GM23248 (cell line): ENCODE measurements at regions not wholly inside any gene's neighbourhood (a gene's known extent, or its start where the extent isn't known, plus 50 kb on each side); places are given as distances from the start of the nearest gene placed in this dataset.

Source experiments
- DNase-seq: peaks from one replicate; pipeline ENCODE4 v3.0.0-alpha.2; 2015
- H2AFZ ChIP-seq: fragments of 200-600 bp; sonication (generic); 2 replicates; pipeline ENCODE4 v1.6.1; 2016; ENCODE audit warnings: antibody characterized with exemption
- H3F3A ChIP-seq: fragments of 200-600 bp; sonication (generic); 2 replicates; pipeline ENCODE4 v1.6.1; 2016; ENCODE audit warnings: mild to moderate bottlenecking, antibody characterized with exemption, mixed run types; ENCODE audit not compliant: insufficient read depth
- H3K27ac ChIP-seq: fragments of 200-600 bp; sonication (generic); 2 replicates; pipeline ENCODE4 v1.5.1; 2016; ENCODE audit warnings: mild to moderate bottlenecking
- H3K27me3 ChIP-seq: fragments of 200-600 bp; sonication (generic); replicated peaks from 2 replicates; pipeline ENCODE4 v1.6.1; 2016; ENCODE audit warnings: mild to moderate bottlenecking; ENCODE audit not compliant: insufficient read depth
- H3K36me3 ChIP-seq: fragments of 200-600 bp; sonication (generic); 2 replicates; pipeline ENCODE4 v1.6.1; 2016; ENCODE audit warnings: low read depth, mild to moderate bottlenecking
- H3K4me1 ChIP-seq: fragments of 200-600 bp; sonication (generic); 2 replicates; pipeline ENCODE4 v1.6.1; 2016; ENCODE audit warnings: mild to moderate bottlenecking; ENCODE audit not compliant: insufficient read depth
- H3K4me2 ChIP-seq: fragments of 200-600 bp; sonication (generic); one replicate; pipeline ENCODE4 v1.6.1; 2016; ENCODE audit warnings: mild to moderate bottlenecking; ENCODE audit not compliant: unreplicated experiment
- H3K4me3 ChIP-seq: fragments of 200-600 bp; sonication (generic); 2 replicates; pipeline ENCODE4 v1.5.1; 2016; ENCODE audit warnings: mild to moderate bottlenecking
- H3K79me2 ChIP-seq: fragments of 200-600 bp; sonication (generic); 2 replicates; pipeline ENCODE4 v1.6.1; 2016; ENCODE audit warnings: mild to moderate bottlenecking; ENCODE audit not compliant: insufficient read depth
- H3K9ac ChIP-seq: fragments of 200-600 bp; sonication (generic); 2 replicates; pipeline ENCODE4 v1.6.1; 2016; ENCODE audit warnings: mild to moderate bottlenecking
- H3K9me2 ChIP-seq: fragments of 200-600 bp; sonication (generic); 2 replicates; pipeline ENCODE4 v1.6.1; 2016; ENCODE audit warnings: mixed run types, mild to moderate bottlenecking, moderate library complexity; ENCODE audit not compliant: insufficient read depth
- H3K9me3 ChIP-seq: fragments of 200-600 bp; sonication (generic); one replicate; pipeline ENCODE4 v1.6.1; 2017; ENCODE audit warnings: low read depth
- H4K20me1 ChIP-seq: fragments of 200-600 bp; sonication (generic); 2 replicates; pipeline ENCODE4 v1.6.0; 2016; ENCODE audit not compliant: insufficient read depth
- EZH2 ChIP-seq: fragments of 200-600 bp; sonication (generic); IDR thresholded peaks from 2 replicates; pipeline ENCODE4 v1.6.1; 2018; ENCODE audit warnings: antibody characterized with exemption, mild to moderate bottlenecking; ENCODE audit not compliant: insufficient read depth, poor library complexity, severe bottlenecking
- EZH2phosphoT487 ChIP-seq: fragments of 200-600 bp; sonication (generic); IDR thresholded peaks from 2 replicates; pipeline ENCODE4 v1.6.1; 2018; ENCODE audit warnings: antibody characterized with exemption, moderate library complexity, mild to moderate bottlenecking, low read depth; ENCODE audit not compliant: insufficient read depth
- WGBS, 2 experiments: methylation state at CpG; one replicate each; pipeline ENCODE4 v1.1.6; 2015 to 2017; ENCODE audit warnings: low lambda C conversion rate in 2 of 2, low coverage in 1 of 2; ENCODE audit errors: missing lambda C conversion rate in 2 of 2; 5-methylcytosine and 5-hydroxymethylcytosine counted together
- in situ Hi-C: fragments of 300-500 bp; cut with MboI; formaldehyde crosslinking; loops from 2 replicates; pipeline ENCODE4 v1.15.0; 2020

- Histone ChIP-seq H3F3A (peaks cover 5% of the 10 kb centered on the region; the same call in 1 of the 2 replicates), H3K27me3 (no peaks in the 10 kb centered on the region), H3K4me1 (peaks cover 17% of the 10 kb centered on the region), H3K27ac (no peak overlapping the region), H3K36me3 (no peaks in the 10 kb centered on the region), H3K9me2 (no peaks in the 10 kb centered on the region), H3K9me3 (no peaks in the 10 kb centered on the region), H3K79me2 (no peaks in the 10 kb centered on the region), H3K9ac (no peak overlapping the region), H3K4me3 (no peak overlapping the region), H2AFZ (no peak overlapping the region), H4K20me1 (no peaks in the 10 kb centered on the region), H3K4me2 (peak overlapping the region; percentile 6)
- in situ Hi-C loops, result no loop called here
- peak; percentile 84 for DNase-seq
- 35 to 36% methylated on average over 5 of the region's 5 CpGs for whole genome bisulfite sequencing, 2 experiments
- TF ChIP-seq EZH2phosphoT487 (no peak), EZH2 (no peak)
Measured at GRCh38 chr12:92539110-92539749, 163.6 kb upstream of the PLEKHG7 start.

GRCh38 chr12:92537290-92537960, 165.4 kb upstream of the PLEKHG7 start:
- Histone ChIP-seq H3K9ac (no peak overlapping the region), H3K9me2 (no peaks in the 10 kb centered on the region), H3K27ac (no peak overlapping the region), H3F3A (peaks cover 5% of the 10 kb centered on the region; the same call in 1 of the 2 replicates), H2AFZ (no peak overlapping the region), H3K27me3 (no peaks in the 10 kb centered on the region), H3K36me3 (no peaks in the 10 kb centered on the region), H3K9me3 (no peaks in the 10 kb centered on the region), H3K4me1 (peaks cover 17% of the 10 kb centered on the region), H3K4me3 (no peak overlapping the region), H3K4me2 (no peak overlapping the region), H3K79me2 (no peaks in the 10 kb centered on the region), H4K20me1 (no peaks in the 10 kb centered on the region)
- TF ChIP-seq EZH2 (no peak), EZH2phosphoT487 (no peak)
- WGBS, 2 experiments, result 94 to 97% methylated on average over 3 of the region's 3 CpGs
- no peak for DNase-seq
- in situ Hi-C loops, result no loop called here

GRCh38 chr12:92535961-92536360, 166.8 kb upstream of the PLEKHG7 start:
- DNase-seq, result no peak
- Histone ChIP-seq H2AFZ (no peak overlapping the region), H3K36me3 (no peaks in the 10 kb centered on the region), H3F3A (peaks cover 5% of the 10 kb centered on the region; the same call in 1 of the 2 replicates), H3K4me1 (peaks cover 17% of the 10 kb centered on the region), H3K9me2 (no peaks in the 10 kb centered on the region), H3K27ac (no peak overlapping the region), H3K9me3 (no peaks in the 10 kb centered on the region), H3K4me3 (no peak overlapping the region), H3K79me2 (no peaks in the 10 kb centered on the region), H3K9ac (no peak overlapping the region), H4K20me1 (no peaks in the 10 kb centered on the region), H3K27me3 (no peaks in the 10 kb centered on the region), H3K4me2 (no peak overlapping the region)
- in situ Hi-C loops, result no loop called here
- TF ChIP-seq EZH2phosphoT487 (no peak), EZH2 (no peak)
- 90 to 100% methylated on average over 3 of the region's 3 CpGs for WGBS, 2 experiments

GRCh38 chr12:92533280-92533890, 169.4 kb upstream of the PLEKHG7 start:
- H3F3A ChIP-seq, result no peaks in the 10 kb centered on the region
- no peaks in the 10 kb centered on the region for H3K79me2 ChIP-seq
- H3K9me3 ChIP-seq, result no peaks in the 10 kb centered on the region
- H3K9ac ChIP-seq, result no peak overlapping the region
- WGBS, 2 experiments, result 90 to 96% methylated on average over 8 of the region's 8 CpGs
- H3K27me3 ChIP-seq, result no peaks in the 10 kb centered on the region
- DNase-seq, result no peak
- H3K9me2 ChIP-seq, result no peaks in the 10 kb centered on the region
- TF ChIP-seq EZH2, result no peak
- TF ChIP-seq EZH2phosphoT487, result no peak
- no peaks in the 10 kb centered on the region for H4K20me1 ChIP-seq
- no peak overlapping the region for H3K27ac ChIP-seq
- no peaks in the 10 kb centered on the region for H3K36me3 ChIP-seq
- no peak overlapping the region for H3K4me2 ChIP-seq
- H3K4me1 ChIP-seq, result no peaks in the 10 kb centered on the region
- in situ Hi-C loops, result no loop called here
- H3K4me3 ChIP-seq, result no peak overlapping the region
- H2AFZ ChIP-seq, result no peak overlapping the region
